GM12864 (cell line): ENCODE measurements at regions not wholly inside any gene's neighbourhood (a gene's known extent, or its start where the extent isn't known, plus 50 kb on each side); places are given as distances from the start of the nearest gene placed in this dataset.
"Not testable (repeated sequence)": the region's sequence is repeated elsewhere in the genome, so short reads cannot be mapped to it uniquely, and the experiment has no call there.

Experiments used
- DNase-seq: peaks from one replicate; pipeline ENCODE4 v3.0.0-alpha.2; 2011; ENCODE audit warnings: low read depth
- H3K4me3 ChIP-seq: 2 replicates; pipeline ENCODE4 v1.5.1; 2011; ENCODE audit warnings: mild to moderate bottlenecking, low read depth, low read length, control low read depth
- CTCF ChIP-seq: IDR thresholded peaks from 2 replicates; pipeline ENCODE4 v1.5.1; 2011; ENCODE audit warnings: low read depth, mild to moderate bottlenecking, moderate library complexity, low read length, control low read depth, inconsistent platforms; ENCODE audit errors: missing control alignments

DNA sequence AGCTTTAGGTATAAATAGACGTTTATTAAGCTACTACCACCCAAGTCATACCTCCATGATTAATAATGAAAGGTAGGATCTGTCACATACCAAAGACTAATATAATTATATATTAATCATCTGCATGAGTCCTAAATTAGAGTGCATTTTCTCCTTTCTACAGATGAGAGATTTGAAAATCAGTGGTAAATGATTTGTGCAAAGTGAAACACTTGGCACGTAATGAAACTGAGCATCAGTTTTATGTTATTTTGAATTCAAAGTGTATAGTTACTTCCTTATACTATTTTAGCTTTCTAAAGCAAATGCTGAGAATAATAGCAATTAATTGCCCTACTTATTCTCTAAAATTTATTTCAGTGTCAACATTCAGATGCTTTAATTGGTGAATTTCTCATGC lies 615.3 kb downstream of the TRIB2 start:
- TF ChIP-seq CTCF = no peak
- no peak for DNase-seq
- H3K4me3 ChIP-seq = no peak overlapping the region

DNA sequence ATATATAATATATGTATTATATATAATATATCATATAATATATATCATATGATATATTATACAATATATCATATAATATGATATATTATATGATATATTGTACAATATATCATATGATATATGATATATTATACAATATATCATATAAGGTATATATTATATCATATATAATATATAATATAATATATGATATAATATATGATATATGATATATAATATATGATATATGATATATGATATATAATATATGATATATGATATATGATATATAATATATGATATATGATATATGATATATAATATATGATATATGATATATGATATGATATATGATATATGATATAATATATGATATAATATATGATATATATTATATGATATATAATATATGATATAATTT lies 617.3 kb downstream of the TRIB2 start:
- not testable (repeated sequence) for H3K4me3 ChIP-seq, DNase-seq

DNA sequence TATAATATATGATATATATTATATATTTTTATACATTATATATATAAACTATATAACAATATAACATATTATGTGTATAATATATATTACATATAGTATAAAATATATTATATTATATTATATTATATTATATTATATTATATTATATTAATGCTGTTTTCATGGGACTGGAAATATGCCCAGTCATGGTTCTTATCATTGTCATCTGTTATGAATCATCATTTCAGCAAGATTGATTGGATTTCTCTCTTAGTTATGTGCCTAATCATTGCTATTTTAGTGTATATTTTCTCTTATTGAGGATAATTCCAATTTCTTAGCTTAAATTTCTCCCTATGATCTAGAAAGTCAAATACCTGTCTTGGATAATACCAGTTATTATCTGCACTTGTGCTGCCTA lies 617.8 kb downstream of the TRIB2 start:
- no peak overlapping the region for H3K4me3 ChIP-seq
- TF ChIP-seq CTCF = no peak
- no peak for DNase-seq

- TF ChIP-seq CTCF = no peak
- no peak overlapping the region for H3K4me3 ChIP-seq
- no peak for DNase-seq
Observed at GRCh38 chr2:13335862-13336535, 619.3 kb downstream of the TRIB2 start.

DNA sequence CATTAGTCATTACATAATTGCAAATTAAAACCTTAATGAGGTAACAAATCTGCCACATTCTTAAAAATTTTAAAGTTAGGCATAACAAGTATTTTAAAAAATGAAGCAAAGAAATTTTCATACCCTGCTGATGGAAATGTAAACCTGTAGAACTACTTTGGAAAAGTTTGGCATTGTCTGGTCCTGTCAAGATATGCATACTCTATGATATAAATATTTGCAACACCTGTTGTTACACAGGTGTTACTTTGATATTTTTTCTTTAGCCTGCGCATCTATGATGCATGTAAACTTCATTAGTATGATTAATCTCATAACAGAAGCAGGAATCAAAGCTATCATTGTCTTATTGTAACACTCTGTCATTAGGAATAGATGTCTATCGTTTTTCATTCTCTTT lies 634.3 kb downstream of the TRIB2 start:
- no peak for TF ChIP-seq CTCF
- no peak for DNase-seq

DNA sequence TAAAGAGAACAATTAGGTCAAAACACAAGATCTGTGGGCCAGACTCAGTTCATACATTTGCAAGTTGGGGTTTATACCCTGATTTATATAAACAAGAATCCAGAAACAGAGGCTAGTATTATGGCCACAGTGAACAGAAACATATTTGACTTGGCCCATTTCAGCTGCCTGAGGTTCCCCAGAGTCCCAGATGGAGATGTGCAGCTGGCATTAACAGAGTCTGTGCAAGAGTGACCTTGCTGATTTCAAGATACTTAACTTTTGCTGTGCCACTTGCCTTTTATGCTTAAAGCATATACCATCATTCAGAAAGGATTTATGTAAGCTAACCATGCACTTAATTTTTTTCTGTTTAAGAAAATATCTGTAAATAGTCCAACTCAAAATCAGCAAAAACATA lies 636.3 kb downstream of the TRIB2 start:
- DNase-seq = no peak
- no peak overlapping the region for H3K4me3 ChIP-seq
- no peak for TF ChIP-seq CTCF

More for the DNA sequence above, 634.3 kb downstream of the TRIB2 start:
- no peak overlapping the region for H3K4me3 ChIP-seq

- no peak for TF ChIP-seq CTCF
- no peak overlapping the region for H3K4me3 ChIP-seq
- DNase-seq = no peak
Observed at GRCh38 chr2:13354031-13354430, 637.3 kb downstream of the TRIB2 start.

DNA sequence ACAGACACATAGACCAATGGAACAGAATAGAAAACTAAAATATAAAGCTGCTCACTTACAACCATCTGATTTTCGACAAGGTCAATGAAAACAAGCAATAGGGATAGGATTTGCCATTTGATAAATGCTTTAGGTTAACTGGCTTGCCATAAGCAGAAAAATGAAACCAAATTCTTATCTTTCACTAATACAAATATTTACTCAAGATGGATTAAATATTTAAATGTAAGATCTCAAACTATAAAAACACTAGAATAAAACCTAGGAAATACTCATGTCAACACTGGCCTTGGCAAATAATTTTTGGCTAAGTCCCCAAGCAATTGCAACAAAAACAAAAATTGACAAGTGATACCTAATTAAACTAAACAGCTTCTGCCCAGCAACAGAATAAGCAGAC lies 665.2 kb downstream of the TRIB2 start:
- DNase-seq = not testable (repeated sequence)

DNA sequence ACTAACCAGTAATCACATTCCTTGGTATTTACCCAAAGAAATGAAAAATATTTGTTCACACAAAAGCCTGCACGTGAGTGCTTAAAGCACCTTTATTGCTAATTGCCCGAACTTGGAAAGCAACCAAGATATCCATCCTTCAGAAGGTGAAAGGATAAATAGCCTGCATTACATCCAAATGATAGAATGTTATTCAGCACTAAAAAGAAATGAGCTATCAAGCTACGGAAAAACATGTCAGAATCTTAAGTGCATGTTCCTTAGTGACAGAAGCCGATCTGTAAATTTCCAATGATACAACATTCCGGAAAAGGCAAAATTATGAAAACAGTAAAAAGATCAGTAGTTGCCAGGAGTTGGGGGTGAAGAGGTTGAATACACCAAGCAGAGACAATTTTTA lies 672.4 kb downstream of the TRIB2 start:
- not testable (repeated sequence) for DNase-seq, H3K4me3 ChIP-seq

More for the DNA sequence above, 665.2 kb downstream of the TRIB2 start:
- not testable (repeated sequence) for H3K4me3 ChIP-seq
